NCI-H748 (cell line): ENCODE measurements at regions not wholly inside any gene's neighbourhood (a gene's known extent, or its start where the extent isn't known, plus 50 kb on each side); places are given as distances from the start of the nearest gene placed in this dataset.

Source experiments
- DNase-seq: peaks from one replicate; lab custom pipeline; 2025; ENCODE audit not compliant: unreplicated experiment; lab: John Stamatoyannopoulos, UW

DNA sequence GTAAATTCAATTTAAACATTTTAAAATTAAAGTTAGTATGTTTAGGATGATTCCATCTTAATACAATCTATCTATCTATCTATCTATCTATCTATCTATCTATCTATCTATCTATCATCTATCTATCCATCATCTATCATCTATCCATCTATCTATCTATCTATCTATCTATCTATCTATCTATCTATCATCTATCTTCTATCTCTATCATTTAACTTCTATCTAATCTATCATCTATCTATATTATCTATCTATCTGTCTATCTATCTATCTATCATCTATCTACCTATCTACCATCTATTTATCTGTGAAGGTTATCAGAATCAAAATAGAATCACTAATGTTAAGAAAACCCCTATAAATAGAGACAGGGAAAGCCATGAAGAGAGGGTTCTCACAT lies 78.3 kb downstream of the RAMP3 start:
- no peak for DNase-seq

DNA sequence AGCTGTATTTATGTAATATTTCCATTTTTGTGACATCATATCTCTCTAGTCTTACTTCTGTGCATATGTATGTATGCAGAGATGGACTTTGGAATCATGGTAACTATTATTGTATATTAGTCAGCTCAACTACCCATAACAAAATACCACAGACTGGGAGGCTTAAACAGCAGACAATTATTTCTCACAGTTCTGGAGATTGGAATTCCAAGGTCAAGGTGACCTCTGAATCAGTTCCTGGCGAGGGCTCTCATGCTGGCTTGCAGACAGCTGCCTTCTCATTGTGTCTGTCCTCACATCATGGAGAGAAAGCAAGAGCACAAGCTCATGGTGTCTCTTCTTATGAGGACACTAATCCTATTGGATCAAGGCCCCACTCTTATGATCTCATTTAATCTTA lies 79.1 kb downstream of the RAMP3 start:
- no peak for DNase-seq

DNA sequence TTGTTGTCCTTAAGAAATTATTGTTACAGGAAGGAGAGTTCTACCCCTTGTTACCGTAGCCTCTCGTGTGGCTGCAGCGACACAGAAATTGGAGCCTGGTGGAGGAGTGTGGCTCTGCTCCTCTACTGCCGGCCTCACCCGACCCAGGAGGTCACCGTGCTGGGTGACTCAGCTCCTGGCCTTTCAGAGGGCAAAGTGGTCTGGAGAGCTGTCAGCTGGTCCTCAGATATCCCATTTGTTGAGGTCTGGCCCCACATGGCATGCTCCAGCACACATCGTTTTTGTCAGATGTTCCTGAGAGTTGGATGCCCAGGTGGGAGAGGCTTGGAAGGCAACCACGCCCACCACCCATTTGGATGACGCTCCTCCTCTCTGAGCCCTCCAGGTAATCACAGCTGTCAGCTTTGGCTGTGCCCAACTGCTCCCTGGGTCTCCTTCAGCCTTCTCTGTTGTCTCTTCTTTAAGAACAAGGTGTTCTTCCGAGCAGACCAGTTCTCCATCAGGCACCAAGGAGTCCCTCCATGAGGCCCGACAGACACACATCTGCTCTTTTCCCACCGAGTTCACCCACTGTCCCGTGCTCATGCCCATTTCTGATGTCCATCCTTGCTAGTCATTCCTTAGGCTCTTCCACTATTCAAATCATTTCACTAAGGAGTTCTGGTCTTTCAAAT lies 80.3 kb downstream of the RAMP3 start:
- no peak for DNase-seq

DNA sequence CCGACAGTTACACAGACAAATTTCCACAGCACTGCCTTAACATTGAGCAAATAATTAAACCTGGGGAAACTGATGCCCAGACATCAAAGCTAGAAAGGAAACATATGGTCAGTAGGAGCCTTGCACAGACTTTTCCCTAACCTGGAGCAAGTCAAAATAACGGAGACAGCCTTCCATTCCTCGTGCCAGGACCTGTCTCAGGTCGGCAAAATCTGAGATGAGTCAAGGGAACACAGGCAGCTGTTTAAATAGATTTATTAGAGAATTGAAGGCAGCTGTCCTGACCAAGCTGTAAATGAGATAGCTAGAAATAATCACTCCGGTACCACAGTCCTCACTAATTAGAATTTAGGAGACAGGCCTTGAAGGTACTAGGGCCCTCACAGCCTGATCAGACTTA lies 81.2 kb downstream of the RAMP3 start:
- no peak for DNase-seq

DNA sequence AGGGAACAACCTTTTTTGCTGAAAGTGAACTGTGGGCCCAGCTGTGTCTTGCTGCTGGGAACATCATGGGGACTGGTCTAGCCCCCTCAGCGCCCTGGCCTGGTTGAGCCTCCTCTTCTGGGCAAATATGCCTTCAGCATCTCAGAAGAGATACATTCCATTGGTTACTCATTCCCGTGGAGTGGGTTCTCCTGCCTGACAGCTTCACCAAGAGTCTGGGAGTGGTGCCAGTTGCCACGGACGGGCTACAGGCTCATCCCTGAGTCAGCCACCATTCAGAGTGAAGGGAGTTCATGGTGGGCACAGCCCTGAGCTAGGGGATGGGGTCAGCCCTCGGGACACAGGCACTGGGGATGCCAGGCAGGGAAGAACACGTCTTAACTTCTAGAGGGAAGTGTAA lies 81.9 kb downstream of the RAMP3 start:
- no peak for DNase-seq

DNA sequence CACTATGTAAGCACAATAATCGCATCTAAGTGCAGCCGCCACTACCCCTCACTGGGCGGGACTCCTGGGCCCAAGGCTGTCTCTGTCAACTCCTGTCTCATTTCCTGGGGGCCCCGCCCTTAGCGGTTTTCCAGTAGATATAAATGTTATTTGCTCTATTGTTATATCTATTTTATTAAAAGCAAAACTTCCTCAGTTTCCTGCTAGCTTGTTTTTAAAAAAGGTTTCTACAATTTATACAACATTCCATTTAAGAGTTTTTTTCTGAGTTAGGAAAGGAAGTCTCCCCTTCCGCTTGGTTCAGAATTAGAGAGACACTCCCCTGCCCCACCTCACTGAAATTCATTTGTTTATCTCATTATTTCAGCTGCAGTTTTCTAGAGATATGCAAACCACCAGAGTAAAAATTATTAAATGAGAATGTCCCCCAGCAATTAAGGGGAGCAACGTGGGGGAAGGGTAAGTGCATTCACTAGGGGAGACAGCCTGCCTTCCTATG lies 82.7 kb downstream of the RAMP3 start:
- DNase-seq: no peak

DNA sequence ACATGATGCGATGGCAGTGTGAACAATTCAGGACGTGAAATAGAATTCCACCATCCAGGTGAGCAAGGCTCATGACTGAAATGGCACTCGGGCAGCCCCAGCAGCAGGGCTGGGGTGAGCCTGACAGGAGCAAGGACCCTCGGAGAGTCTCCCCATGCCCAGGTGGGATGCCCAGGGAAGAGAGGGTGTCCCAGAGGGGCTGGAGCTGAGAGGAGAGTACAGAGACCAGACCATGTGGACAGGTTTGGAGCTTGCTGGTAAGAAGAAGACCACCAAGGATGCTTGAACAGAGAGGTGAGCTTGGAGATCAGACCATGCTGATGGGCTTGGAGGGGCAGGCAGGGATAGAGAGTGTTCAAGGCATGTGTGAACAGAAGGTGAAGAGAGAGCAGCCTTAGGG lies 83.3 kb downstream of the RAMP3 start:
- no peak for DNase-seq

DNA sequence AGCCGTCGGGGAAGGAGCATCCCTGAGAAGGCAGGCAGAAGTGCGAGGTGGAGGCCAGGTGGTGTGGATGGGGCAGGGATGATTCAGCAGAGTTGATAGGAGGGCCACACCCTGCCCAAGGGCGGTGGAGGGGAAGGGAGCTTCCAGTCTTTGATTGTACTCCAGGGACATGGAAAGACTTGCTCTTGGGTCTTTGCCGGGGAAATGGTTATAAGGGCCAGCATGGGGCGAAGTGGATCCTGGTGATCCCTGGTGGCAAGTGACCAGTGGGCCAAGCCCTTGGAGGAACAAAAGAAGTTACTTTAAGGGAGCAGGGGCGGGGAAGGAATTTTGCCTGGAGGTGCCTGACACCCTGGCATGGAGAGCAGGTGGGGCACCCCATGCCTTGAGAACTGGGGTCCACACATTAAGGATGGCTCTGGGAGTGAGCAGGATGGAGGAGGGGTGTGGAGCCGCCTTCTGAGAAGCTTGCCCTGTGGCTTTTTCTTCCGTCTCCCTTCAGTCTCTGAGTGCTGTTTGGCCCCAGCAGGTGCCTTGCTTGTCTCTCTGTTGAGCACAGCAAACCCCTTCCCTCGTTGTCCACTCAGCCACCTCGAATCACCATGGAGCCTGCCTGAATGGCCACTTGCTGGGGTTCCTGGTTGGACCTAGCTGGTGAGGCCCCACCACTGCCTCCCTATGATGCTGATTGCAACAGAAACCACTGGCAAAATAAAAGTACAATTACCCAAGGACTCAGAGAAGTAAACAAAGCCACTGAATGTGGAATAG lies 83.9 kb downstream of the RAMP3 start:
- no peak for DNase-seq

DNA sequence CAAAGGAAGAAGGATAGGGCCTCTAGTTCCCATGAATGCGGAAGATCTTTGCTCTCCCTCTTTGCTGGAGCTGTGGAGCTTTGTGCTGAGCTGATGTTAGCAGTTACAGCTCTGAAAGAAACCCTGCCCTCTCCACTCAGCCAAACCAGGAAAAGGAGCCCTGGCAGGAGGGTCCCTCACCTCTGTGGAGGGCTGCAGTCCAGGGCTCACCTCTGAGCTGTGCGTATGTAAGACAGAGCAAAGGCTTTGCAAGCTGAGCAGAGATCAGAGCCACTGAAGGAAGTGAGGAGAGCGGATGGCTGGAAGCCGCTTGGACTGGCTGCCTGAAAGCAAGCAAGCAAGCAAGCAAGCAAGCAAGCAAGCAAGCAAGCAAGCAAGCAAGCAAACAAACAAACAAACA lies 84.7 kb downstream of the RAMP3 start:
- no peak for DNase-seq

DNA sequence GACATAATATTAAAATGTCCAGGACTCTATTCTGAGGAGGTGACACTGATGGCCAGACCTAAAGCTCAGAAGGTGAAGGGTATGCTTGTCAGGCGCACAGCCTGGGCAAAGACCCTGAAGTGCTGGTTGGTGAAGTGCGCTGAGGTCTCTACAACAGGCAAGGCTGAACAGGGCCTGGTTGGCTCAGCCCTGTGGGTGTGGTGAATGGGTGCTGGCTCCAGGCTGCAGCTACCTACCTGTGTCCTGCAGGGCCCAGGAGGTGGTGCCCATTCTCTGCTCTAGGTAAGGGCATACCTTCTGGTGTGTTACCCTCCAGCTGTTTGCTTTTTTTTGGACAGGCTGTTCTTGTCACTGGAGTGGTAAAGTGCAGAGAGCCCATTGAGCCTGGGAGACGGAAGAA lies 85.1 kb downstream of the RAMP3 start:
- DNase-seq: no peak

DNA sequence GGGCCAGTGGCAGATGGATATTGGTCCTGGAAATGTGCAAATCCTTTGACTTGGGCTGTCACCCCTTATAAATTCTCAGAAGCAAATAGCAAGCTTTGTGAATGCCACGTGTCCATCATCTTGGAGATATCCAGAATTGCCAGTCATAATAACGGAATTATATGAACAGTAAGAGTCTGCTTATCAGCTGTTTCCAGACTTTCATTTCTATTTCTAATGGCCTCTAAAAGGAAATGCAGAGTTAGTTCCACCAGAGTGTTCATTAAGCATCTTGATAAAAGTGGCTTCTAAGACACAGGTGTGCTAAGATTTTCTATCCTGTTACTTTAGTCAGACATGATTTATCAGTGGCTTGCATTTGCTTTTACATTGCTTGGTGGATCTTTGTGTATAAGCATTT lies 87.4 kb downstream of the RAMP3 start:
- DNase-seq: no peak

DNA sequence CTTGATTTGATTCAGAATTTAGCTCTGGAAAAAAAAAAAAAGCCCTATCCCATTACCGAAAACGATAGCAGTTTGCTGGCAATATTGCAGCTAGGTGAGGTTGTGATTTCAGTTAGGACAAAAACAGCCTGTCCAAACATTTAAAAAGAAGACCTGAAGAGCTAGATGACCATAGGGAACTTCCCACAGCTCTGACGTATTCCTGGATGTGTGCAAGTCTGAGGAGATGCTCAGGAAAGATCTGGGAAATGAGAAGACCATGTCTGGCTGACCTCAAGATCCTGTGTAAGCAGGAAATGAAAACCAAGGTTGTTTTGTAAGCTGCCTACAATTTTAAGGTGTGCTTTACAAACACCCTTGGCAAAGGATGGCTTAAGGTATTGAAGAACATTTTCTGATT lies 88.7 kb downstream of the RAMP3 start:
- DNase-seq: no peak

DNA sequence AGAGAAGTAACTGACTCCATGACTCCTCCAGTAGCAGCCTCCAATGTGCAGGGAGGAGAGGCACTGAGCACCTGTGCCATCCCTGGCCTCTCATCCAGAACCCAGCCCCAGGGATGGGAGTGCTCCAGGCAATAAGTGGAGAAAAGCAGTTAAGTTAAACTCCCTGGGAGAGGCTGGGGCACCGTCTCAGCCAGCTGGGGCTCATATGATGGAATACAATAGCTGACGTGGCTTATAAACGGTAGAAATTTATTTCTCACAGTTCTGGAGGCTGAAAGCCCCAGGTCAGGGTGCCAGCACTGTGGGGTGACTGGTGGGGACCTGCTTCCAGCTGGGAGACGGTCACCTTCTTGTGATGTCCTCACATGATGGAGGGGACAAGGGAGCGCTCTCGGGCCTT lies 94.7 kb downstream of the RAMP3 start:
- DNase-seq: no peak

DNA sequence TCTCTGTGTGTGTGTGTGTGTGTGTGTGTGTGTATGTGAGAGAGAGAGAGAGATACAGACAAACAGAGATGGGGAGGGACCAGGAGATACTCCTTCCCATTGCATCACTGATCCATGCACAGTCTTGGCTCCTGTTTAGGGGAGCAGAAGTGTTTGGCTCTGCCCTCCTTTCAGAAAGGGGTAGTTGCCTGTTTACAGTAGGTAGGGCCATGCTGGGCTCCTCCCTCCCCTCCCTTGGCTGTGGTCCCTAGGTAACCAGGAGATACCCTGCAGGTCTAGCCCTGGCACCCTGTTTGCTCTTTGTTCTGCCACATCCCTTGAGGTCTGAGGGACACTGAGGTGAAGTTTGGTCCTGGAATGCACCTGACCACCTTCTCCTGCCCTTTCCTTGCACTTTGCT lies 95.3 kb downstream of the RAMP3 start:
- no peak for DNase-seq

DNA sequence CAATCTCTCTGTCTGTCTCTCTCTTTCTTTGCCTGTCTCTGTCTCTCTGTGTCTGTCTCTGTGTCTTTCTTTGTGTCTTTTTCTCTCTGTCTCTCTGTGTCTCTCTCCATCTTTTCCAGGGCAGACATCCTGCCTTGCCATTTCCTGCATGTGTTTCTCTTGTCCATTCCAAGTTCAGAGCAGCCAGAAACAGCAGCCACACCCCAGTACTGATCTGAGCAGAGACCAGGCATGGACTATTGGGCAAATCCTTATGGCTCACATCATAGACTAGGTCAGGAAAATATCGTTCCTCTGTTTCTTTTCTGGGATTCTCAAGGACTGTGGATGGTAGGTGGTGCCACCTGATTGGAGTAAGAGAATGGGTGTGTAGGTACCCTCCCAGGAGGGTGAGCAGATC lies 95.8 kb downstream of the RAMP3 start:
- no peak for DNase-seq

DNA sequence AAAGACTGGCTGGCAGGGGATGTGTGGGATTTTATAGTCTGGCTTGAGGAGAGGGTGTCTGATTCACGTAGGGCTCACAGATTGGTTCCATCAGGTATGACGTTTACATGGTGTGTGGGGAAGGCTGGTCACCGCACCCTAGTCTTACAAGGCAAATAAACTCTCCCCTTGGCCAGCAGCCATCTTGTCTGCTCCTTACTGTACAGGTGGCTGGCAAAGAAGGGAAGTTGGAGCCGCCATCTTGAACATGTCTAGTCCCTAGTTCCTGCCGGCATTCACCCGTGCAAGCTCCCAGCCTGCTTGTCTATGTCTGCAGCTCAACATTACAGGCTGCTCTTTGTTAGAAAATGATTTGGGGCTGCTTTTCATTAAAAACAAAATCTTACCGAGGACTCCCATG lies 97.6 kb downstream of the RAMP3 start:
- DNase-seq: no peak

DNA sequence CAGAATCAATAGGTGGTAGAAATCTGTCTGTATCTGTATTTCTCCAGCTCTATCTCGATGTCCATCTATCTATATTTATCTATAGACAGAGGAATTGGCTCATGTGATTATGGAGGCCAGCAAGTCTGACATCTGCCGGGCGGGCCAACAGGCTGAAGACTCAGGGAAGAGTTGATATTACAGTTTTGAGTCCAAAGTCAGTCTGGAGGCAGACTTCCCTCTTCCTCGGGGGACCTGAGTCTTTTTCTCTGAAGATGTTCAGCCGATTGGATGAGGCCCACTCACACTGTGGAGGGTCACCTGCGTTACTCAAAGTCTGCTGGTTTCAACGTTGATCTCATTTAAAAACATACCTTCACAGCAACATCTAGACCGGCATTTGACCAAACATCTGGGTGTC lies 98.7 kb downstream of the RAMP3 start:
- DNase-seq: no peak

DNA sequence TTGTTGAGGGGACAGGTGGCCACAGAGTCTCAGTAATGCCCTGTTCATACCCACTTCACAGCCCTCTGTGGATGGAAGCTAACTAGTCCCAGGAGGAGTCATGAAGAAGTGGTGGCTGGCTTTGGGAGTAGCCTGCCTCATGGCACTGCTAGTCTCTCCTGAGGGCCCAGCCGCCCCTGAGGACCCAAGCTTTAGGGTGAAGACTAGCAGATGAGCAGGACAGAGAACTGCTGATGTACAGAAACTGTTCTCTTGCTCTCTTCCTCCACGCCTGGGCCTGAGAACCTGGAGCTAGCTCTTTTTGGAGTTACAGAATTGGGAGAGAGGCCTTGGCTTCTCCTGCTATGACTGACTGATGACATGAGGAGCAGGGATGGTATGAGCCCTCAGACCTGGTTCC lies 99.2 kb downstream of the RAMP3 start:
- no peak for DNase-seq

DNA sequence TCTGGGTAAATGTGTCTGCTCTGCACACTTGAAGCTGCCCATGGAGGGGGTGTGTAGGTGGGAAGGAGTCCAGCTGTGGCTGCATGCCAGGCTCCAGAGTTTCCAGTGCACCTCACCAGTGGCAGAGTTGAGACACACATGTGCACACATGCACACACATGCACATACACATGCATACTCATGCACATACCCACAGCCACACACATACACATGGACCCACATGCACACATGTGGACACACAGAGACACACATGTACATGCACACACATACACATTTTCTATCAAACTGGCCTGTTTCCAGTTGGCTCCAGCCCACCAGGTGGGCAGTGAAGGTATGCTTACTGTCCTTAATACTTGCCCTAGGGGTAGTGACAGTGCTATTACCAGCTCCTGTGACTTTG lies 99.7 kb downstream of the RAMP3 start:
- DNase-seq: no peak

DNA sequence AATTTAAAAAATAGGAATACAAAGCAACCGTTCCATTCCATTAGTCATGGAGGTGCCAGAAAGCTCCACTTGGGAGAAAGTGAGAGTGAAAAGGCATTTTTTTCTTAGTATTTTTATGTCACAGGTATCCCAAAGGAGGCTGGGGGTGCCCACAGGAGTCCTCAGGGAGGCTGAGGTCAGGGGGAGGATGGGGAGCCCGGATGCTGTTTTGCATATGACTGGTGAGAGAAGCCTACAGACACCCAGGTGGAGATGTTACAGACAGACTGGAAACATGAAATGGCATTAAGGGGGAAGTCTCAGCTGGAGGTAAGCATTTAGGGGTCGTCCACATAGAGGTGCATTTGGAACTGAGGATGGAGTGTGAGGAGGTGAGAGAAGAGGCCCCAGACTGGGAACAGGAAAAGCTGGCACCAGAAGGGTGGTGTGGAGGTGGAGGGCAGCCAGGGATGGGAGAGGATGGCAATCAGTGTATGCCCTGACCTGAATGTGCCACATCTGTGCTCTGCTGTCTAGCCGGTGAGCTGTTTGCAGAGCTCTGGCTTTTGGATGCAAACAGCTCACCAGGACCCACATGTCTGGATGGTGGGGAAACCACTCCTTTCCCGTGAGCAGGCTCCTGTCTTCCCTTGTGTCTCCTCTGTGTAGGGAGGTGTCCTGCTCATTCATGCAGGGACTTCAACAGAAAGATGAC lies 101.1 kb downstream of the RAMP3 start:
- DNase-seq: no peak

DNA sequence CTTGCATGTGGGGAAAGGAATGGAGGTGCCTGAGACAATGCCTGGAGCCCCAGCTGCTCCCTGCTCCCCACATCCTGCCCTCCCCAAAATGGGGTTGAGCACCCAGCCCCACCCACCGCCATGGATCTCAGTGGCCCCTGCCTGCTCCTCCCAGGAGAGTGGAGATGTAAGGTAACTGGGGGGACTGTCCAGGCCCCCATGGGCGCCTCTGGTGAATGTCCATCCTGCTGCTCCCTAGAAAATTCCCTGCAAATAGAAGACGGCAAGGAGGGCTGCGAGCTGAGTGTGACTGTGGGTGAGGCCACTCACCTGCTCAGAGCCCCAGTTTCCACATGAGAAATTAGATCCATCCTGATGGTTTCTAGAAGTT lies 101.6 kb downstream of the RAMP3 start:
- DNase-seq: no peak

DNA sequence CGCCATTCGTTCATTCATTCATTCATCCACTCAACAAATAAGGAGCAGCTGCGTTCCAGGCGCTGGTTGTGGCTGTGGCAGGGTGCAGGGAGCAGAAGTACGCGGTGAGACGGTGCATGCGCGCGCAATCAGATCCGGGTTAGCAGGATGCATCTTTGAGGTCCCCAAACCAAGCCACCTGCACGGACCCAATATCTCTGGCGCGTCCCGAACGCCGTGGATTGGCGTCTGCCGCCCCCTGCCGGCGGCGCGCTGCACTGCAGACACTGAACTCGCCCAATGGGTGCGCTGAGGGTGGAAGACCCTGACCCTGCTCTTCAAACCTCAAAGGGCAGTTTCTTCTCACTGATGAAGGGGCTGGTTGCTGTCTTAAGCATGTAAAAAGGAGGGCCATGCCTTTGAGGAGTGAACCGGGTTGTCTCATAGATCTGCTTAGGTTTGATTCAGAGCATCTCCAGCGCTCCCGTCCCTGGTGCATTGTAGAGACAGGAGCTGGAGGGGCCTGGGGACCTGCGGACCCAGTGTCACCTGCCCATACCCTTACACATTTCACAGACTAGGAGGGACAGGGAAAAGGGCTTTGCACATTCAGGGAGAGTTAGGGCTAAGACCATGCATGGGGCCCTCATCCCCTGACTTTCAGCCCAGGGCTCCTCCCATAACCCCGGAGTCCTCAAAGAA lies 102.5 kb downstream of the RAMP3 start:
- no peak for DNase-seq
